ENCODE measurements at regions not wholly inside any gene's neighbourhood (a gene's known extent, or its start where the extent isn't known, plus 50 kb on each side); places are given as distances from the start of the nearest gene placed in this dataset.

DNA sequence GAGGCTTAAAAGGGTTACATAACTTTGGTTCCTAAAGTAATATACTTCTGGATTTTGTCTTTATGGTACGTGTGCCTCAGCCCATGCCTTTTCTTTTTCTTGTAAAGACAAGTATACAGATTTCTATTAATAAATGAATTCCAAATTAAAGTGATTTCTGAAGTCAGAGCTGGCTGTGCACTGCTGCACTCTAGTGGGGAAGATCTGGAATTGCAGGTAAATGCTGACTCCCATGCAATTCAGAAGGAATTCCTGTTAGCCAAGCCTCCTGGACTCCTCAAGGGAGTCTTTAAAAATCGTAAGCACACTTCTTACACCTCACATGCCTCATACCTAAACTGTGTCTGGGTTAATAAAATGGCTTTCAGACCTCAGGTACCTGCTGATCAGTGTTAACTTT lies 118.4 kb upstream of the SLC7A1 start:
- intact Hi-C loops (cut with DNase I): loop anchor here in 1 of 2 donors (5.0 kb wide), 1 partner anchor 207 kb away; no protein-coding TSS in a partner anchor
- H3K36me3 ChIP-seq (ENCODE audit: insufficient read depth in 1 of 2, low read depth in 1 of 2): no peaks in the 10 kb centered on the region
- no peak for DNase-seq
- H3K27ac ChIP-seq: no peak overlapping the region
- no peak for ATAC-seq
- TF ChIP-seq, protein P1, sequence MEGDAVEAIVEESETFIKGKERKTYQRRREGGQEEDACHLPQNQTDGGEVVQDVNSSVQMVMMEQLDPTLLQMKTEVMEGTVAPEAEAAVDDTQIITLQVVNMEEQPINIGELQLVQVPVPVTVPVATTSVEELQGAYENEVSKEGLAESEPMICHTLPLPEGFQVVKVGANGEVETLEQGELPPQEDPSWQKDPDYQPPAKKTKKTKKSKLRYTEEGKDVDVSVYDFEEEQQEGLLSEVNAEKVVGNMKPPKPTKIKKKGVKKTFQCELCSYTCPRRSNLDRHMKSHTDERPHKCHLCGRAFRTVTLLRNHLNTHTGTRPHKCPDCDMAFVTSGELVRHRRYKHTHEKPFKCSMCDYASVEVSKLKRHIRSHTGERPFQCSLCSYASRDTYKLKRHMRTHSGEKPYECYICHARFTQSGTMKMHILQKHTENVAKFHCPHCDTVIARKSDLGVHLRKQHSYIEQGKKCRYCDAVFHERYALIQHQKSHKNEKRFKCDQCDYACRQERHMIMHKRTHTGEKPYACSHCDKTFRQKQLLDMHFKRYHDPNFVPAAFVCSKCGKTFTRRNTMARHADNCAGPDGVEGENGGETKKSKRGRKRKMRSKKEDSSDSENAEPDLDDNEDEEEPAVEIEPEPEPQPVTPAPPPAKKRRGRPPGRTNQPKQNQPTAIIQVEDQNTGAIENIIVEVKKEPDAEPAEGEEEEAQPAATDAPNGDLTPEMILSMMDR (IDR thresholded peaks at IDR 0.05): peak; percentile 22
- peaks cover 6% of the 10 kb centered on the region for H3K9me3 ChIP-seq
- H3K4me3 ChIP-seq: no peak overlapping the region
- H3K27me3 ChIP-seq (ENCODE audit: insufficient read depth in 3 of 3, low read length in 2 of 3): no peaks in the 10 kb centered on the region
- H3K4me1 ChIP-seq: no peaks in the 10 kb centered on the region
- WGBS, 3 donors: 58 to 64% (median 63%) methylated on average over 2 of the region's 2 CpGs

DNA sequence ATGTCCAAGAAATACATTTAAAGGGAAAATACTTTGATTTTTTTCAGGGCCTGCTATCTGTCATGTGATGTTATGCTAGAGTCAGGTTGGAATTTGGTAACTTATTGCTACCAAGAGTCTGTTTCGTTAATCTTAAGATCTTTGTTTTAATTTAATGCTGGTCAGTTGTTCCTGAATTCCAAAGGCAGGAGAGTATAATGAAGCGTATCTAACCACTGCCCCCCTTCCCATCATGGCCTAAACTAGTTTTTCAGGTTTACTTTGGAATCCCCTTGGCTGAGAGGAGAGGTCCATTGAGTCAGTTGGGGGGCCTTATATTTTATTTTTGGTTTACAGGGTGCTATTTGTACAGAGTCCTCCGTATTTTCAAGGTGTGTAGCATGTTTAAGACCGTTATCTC lies 116.3 kb upstream of the SLC7A1 start:
- 82 to 93% (median 90%) methylated on average over 4 of the region's 4 CpGs for WGBS, 3 donors
- TF ChIP-seq, protein P1 (IDR thresholded peaks at IDR 0.05): no peak
- no peaks in the 10 kb centered on the region for H3K4me1 ChIP-seq
- intact Hi-C loops (cut with DNase I): loop anchor here in 1 of 2 donors (5.0 kb wide), 1 partner anchor 204 kb away; no protein-coding TSS in a partner anchor
- H3K27me3 ChIP-seq (ENCODE audit: insufficient read depth in 3 of 3, low read length in 2 of 3): no peaks in the 10 kb centered on the region
- ATAC-seq (no peak), DNase-seq (no peak)
- no peak overlapping the region for H3K27ac ChIP-seq
- no peak overlapping the region for H3K4me3 ChIP-seq
- H3K9me3 ChIP-seq: peaks cover 6% of the 10 kb centered on the region
- H3K36me3 ChIP-seq (ENCODE audit: insufficient read depth in 1 of 2, low read depth in 1 of 2): no peaks in the 10 kb centered on the region

DNA sequence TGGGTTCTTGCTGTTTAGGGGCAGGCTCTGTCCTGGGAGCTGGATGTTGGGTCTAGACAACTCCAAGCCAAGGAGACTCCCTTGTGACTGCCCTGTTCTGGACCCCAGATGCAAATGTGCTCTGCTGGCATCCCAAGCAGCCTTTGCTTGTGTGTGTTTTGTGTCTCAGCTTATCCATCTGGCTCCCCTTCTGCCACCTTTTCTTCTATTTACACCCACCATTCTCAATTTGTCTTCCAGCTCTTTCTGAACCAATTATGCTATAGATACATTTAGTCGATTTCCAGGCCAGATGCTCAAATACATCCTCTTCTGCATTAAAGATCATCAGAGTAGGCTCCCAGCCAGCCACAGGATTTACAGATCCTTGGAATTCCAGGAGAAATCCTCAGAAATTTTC lies 115.0 kb upstream of the SLC7A1 start:
- ATAC-seq (no peak), DNase-seq (no peak)
- WGBS, 3 donors: 79 to 86% (median 83%) methylated on average over 1 of the region's 1 CpG
- no peaks in the 10 kb centered on the region for H3K4me1 ChIP-seq
- no peaks in the 10 kb centered on the region for H3K36me3 ChIP-seq (ENCODE audit: insufficient read depth in 1 of 2, low read depth in 1 of 2)
- peaks cover 6% of the 10 kb centered on the region for H3K9me3 ChIP-seq
- intact Hi-C loops (cut with DNase I): loop anchor here in 1 of 2 donors (5.0 kb wide), 1 partner anchor 203 kb away; no protein-coding TSS in a partner anchor
- no peak overlapping the region for H3K27ac ChIP-seq
- no peaks in the 10 kb centered on the region for H3K27me3 ChIP-seq (ENCODE audit: insufficient read depth in 3 of 3, low read length in 2 of 3)
- no peak overlapping the region for H3K4me3 ChIP-seq
- TF ChIP-seq, protein P1 (IDR thresholded peaks at IDR 0.05): no peak

DNA sequence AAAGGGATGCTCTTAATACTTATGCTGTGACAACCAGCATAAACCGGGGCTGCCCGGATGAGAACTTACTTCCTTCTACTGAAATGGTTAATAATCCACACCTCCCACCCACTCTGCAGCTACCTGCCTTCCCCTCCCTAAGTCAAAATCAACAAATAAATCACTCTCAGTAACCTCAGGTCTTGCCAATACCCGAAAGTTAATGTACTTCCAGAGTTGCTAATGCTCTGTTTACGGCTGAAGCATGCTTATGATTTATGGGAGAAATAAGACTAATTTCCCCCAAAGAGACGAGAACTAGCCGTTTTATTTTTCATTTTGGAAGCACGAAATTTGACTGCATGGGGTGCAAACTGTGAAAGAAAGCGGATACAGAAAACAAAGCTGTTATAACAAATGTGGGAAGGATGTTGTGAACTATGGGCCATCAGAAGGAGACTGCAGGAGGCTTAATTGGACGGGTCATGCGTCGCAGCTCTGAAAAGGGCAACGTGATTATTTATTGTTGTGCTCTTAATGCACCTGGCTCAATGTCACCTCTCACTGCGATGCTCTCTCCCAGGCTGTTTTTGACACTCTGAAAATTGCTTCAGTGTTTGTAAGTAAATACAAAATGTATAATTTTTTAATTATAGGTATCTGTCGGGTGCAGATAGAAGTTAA lies 114.0 kb upstream of the SLC7A1 start:
- Histone ChIP-seq H3K4me1 (no peaks in the 10 kb centered on the region), H3K27me3 (ENCODE audit: insufficient read depth in 3 of 3, low read length in 2 of 3) (no peaks in the 10 kb centered on the region), H3K9me3 (peaks cover 6% of the 10 kb centered on the region), H3K36me3 (ENCODE audit: insufficient read depth in 1 of 2, low read depth in 1 of 2) (no peaks in the 10 kb centered on the region), H3K27ac (no peak overlapping the region), H3K4me3 (no peak overlapping the region)
- ATAC-seq: no peak
- WGBS, 3 donors: 51 to 61% (median 54%) methylated on average over 14 of the region's 14 CpGs
- no peak for DNase-seq
- intact Hi-C loops (cut with DNase I): loop anchor here in 1 of 2 donors (5.0 kb wide), 1 partner anchor 202 kb away; no protein-coding TSS in a partner anchor
- TF ChIP-seq, protein P1 (IDR thresholded peaks at IDR 0.05): no peak

All from psoas muscle (tissue), 7 donors.